HL-60 (cell line): ENCODE measurements at regions not wholly inside any gene's neighbourhood (a gene's known extent, or its start where the extent isn't known, plus 50 kb on each side); places are given as distances from the start of the nearest gene placed in this dataset.

Source experiments
- GABPA ChIP-seq: IDR thresholded peaks from 2 replicates; pipeline ENCODE4 v1.6.1; 2012; ENCODE audit warnings: low read depth
- POLR2AphosphoS5 ChIP-seq: IDR thresholded peaks from 2 replicates; pipeline ENCODE4 v1.6.1; 2012; ENCODE audit warnings: low read depth
- REST ChIP-seq: IDR thresholded peaks from 2 replicates; pipeline ENCODE4 v1.6.1; 2012; ENCODE audit warnings: low read depth; ENCODE audit not compliant: insufficient replicate concordance
- SPI1 ChIP-seq: IDR thresholded peaks from 2 replicates; pipeline ENCODE4 v1.6.1; 2012; ENCODE audit warnings: low read depth, mild to moderate bottlenecking, borderline replicate concordance
- TF ChIP-seq, protein P1 (sequence below): IDR thresholded peaks from one replicate; pipeline ENCODE4 v1.5.1; 2011; ENCODE audit warnings: low read length, control low read depth, inconsistent platforms; ENCODE audit not compliant: insufficient read depth

DNA sequence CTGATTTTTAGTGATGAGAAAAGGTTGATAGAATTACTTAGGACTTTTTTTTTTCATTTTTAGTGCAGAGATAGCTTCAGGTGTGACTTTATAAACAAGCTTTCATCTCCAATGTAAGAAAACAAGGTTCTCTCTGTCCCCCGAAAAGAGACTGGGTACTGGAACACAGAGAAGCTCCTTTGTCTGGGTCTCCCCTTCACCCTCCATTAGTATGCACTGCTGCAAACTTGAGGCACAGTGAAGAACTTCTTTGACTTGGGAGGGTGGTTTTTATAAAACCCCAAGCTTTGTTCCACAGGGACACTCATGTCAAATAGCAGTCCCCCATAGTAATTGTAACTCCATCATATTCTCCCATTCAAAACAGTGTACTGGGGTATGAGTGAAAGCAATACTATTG lies 93.5 kb upstream of the SOX2 start:
- TF ChIP-seq POLR2AphosphoS5 = no peak
- TF ChIP-seq, protein P1, sequence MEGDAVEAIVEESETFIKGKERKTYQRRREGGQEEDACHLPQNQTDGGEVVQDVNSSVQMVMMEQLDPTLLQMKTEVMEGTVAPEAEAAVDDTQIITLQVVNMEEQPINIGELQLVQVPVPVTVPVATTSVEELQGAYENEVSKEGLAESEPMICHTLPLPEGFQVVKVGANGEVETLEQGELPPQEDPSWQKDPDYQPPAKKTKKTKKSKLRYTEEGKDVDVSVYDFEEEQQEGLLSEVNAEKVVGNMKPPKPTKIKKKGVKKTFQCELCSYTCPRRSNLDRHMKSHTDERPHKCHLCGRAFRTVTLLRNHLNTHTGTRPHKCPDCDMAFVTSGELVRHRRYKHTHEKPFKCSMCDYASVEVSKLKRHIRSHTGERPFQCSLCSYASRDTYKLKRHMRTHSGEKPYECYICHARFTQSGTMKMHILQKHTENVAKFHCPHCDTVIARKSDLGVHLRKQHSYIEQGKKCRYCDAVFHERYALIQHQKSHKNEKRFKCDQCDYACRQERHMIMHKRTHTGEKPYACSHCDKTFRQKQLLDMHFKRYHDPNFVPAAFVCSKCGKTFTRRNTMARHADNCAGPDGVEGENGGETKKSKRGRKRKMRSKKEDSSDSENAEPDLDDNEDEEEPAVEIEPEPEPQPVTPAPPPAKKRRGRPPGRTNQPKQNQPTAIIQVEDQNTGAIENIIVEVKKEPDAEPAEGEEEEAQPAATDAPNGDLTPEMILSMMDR = no peak
- no peak for TF ChIP-seq GABPA
- no peak for TF ChIP-seq REST
- TF ChIP-seq SPI1 = no peak
